IMR-90 (cell line): ENCODE measurements at regions not wholly inside any gene's neighbourhood (a gene's known extent, or its start where the extent isn't known, plus 50 kb on each side); places are given as distances from the start of the nearest gene placed in this dataset.

Experiments used
- ATAC-seq: fragments of 200-7000 bp; cut with Tn5 transposase; 2 replicates; pipeline ENCODE4 v1.9.1; 2020; ENCODE audit warnings: low read depth, mild to moderate bottlenecking, moderate library complexity
- BruUV-seq: library from RNA; stranded (reverse); fragments of 400-500 nt; replicated peaks from 2 replicates; lab custom pipeline; 2021; lab: Mats Ljungman, UMichigan
- CTCF ChIA-PET: fragments of 300-600 bp; formaldehyde crosslinking; extraction: SDS; loops from one replicate; lab custom pipeline; 2021; ENCODE audit warnings: antibody characterized with exemption; lab: Yijun Ruan, JAX
- POLR2A ChIA-PET: fragments of 300-600 bp; sonication (Branson Sonifier 250); formaldehyde crosslinking; loops from one replicate; lab custom pipeline; 2022; ENCODE audit warnings: antibody characterized with exemption; ENCODE audit not compliant: unreplicated experiment; lab: Charles Lee
- DNase-seq: peaks from one replicate; pipeline ENCODE4 v3.0.0; 2013
- H2AFZ ChIP-seq: replicated peaks from 2 replicates; pipeline ENCODE3; 2013; ENCODE audit warnings: low read length, mild to moderate bottlenecking; ENCODE audit not compliant: poor library complexity
- H2AK5ac ChIP-seq: 2 replicates; pipeline ENCODE4 v1.6.1; 2013; ENCODE audit warnings: low read depth, low read length, inconsistent platforms
- H2AK9ac ChIP-seq: replicated peaks from 2 replicates; pipeline ENCODE3; 2013; ENCODE audit warnings: mild to moderate bottlenecking, low read depth, low read length, moderate library complexity; ENCODE audit not compliant: poor library complexity
- H2BK120ac ChIP-seq: 2 replicates; pipeline ENCODE4 v1.6.1; 2013; ENCODE audit warnings: low read depth, low read length, inconsistent platforms
- H2BK15ac ChIP-seq: 3 replicates; pipeline ENCODE4 v1.6.1; 2013; ENCODE audit warnings: low read depth, low read length, inconsistent platforms
- H2BK20ac ChIP-seq: 2 replicates; pipeline ENCODE4 v1.6.1; 2013; ENCODE audit warnings: low read depth, mild to moderate bottlenecking, inconsistent platforms, low read length, moderate library complexity
- H2BK5ac ChIP-seq: 2 replicates; pipeline ENCODE4 v1.6.1; 2013; ENCODE audit warnings: mild to moderate bottlenecking, low read depth, low read length, inconsistent platforms; ENCODE audit not compliant: poor library complexity, severe bottlenecking
- H3K14ac ChIP-seq: replicated peaks from 2 replicates; pipeline ENCODE4 v1.6.1; 2013; ENCODE audit warnings: low read depth, low read length, inconsistent platforms
- H3K18ac ChIP-seq: 2 replicates; pipeline ENCODE4 v1.6.1; 2013; ENCODE audit warnings: low read depth, low read length, control low read depth
- H3K23ac ChIP-seq: 2 replicates; pipeline ENCODE4 v1.6.1; 2013; ENCODE audit warnings: low read depth, low read length, inconsistent platforms
- H3K27ac ChIP-seq: 2 replicates; pipeline ENCODE4 v1.5.1; 2013; ENCODE audit warnings: mild to moderate bottlenecking, control low read depth, low read length; ENCODE audit not compliant: insufficient read depth
- H3K27me3 ChIP-seq: 2 replicates; pipeline ENCODE4 v1.6.1; 2013; ENCODE audit warnings: low read length; ENCODE audit not compliant: control insufficient read depth, insufficient read depth
- H3K36me3 ChIP-seq: 2 replicates; pipeline ENCODE4 v1.6.1; 2013; ENCODE audit warnings: low read length, mixed read lengths; ENCODE audit not compliant: control insufficient read depth, insufficient read depth
- H3K4ac ChIP-seq: 2 replicates; pipeline ENCODE4 v1.6.1; 2013; ENCODE audit warnings: low read depth, low read length, inconsistent platforms
- H3K4me1 ChIP-seq: 2 replicates; pipeline ENCODE4 v1.6.1; 2013; ENCODE audit warnings: low read length, mixed read lengths; ENCODE audit not compliant: control insufficient read depth, insufficient read depth
- H3K4me2 ChIP-seq: 2 replicates; pipeline ENCODE4 v1.6.1; 2013; ENCODE audit warnings: low read depth, mild to moderate bottlenecking, control low read depth, low read length, moderate library complexity
- H3K4me3 ChIP-seq: 2 replicates; pipeline ENCODE4 v1.5.1; 2013; ENCODE audit warnings: low read depth, mild to moderate bottlenecking, control low read depth, low read length, moderate library complexity; ENCODE audit not compliant: insufficient read depth
- H3K56ac ChIP-seq: 2 replicates; pipeline ENCODE4 v1.6.1; 2013; ENCODE audit warnings: low read length, inconsistent platforms; ENCODE audit not compliant: insufficient read depth; ENCODE audit errors: extremely low read depth
- H3K79me1 ChIP-seq, 2 experiments: 2 replicates each; pipeline ENCODE4 v1.6.1; 2013; ENCODE audit warnings: low read length in 2 of 2, inconsistent platforms in 1 of 2, low read depth in 1 of 2
- H3K9ac ChIP-seq: 2 replicates; pipeline ENCODE4 v1.6.1; 2013; ENCODE audit warnings: low read depth, low read length, control low read depth
- H3K9me1 ChIP-seq: 2 replicates; pipeline ENCODE4 v1.6.1; 2013; ENCODE audit warnings: low read length, inconsistent platforms; ENCODE audit not compliant: insufficient read depth
- H3K9me3 ChIP-seq: 2 replicates; pipeline ENCODE4 v1.6.1; 2013; ENCODE audit warnings: low read length; ENCODE audit not compliant: control insufficient read depth, insufficient read depth
- H4K20me1 ChIP-seq: 2 replicates; pipeline ENCODE4 v1.6.1; 2013; ENCODE audit warnings: low read length, inconsistent platforms; ENCODE audit not compliant: insufficient read depth
- H4K5ac ChIP-seq: 2 replicates; pipeline ENCODE4 v1.6.1; 2013; ENCODE audit warnings: mild to moderate bottlenecking, low read depth, low read length, control low read depth
- H4K8ac ChIP-seq, 2 experiments: 2 replicates each; pipeline ENCODE4 v1.6.1; 2013; ENCODE audit warnings: low read depth in 2 of 2, low read length in 2 of 2, control low read depth in 1 of 2, inconsistent platforms in 1 of 2
- H4K91ac ChIP-seq: 2 replicates; pipeline ENCODE4 v1.6.1; 2013; ENCODE audit warnings: low read depth, low read length, inconsistent platforms; ENCODE audit not compliant: insufficient read depth
- CEBPB ChIP-seq: IDR thresholded peaks from 2 replicates; pipeline ENCODE4 v1.6.1; 2012; ENCODE audit warnings: low read depth, low read length, improper control_type of control experiment
- ELK1 ChIP-seq: fragments of 150-350 bp; IDR thresholded peaks from 2 replicates; pipeline ENCODE4 v1.6.1; 2016; ENCODE audit warnings: low read depth, mild to moderate bottlenecking, low read length, moderate library complexity, borderline replicate concordance
- RAD21 ChIP-seq: IDR thresholded peaks from 2 replicates; pipeline ENCODE4 v1.6.1; 2012; ENCODE audit warnings: low read length, improper control_type of control experiment
- SMC3 ChIP-seq: fragments of 150-350 bp; IDR thresholded peaks from 2 replicates; pipeline ENCODE4 v1.6.1; 2016; ENCODE audit warnings: low read depth, mild to moderate bottlenecking, antibody characterized with exemption, low read length, moderate library complexity
- WGBS, 2 experiments: methylation state at CpG; one replicate each; pipeline versions ENCODE4 v1.1.5 to v1.1.7; 2013; ENCODE audit warnings: missing lambda C conversion rate in 2 of 2; ENCODE audit not compliant: insufficient read length in 1 of 2; ENCODE audit errors: extremely low coverage in 2 of 2; 5-methylcytosine and 5-hydroxymethylcytosine counted together
- dilution Hi-C: fragments of 300-500 bp; cut with HindIII; formaldehyde crosslinking; loops from one replicate; pipeline ENCODE4 v1.14.3; 2018; ENCODE audit warnings: low sequenced_read_pairs; ENCODE audit not compliant: unreplicated experiment
- in situ Hi-C: fragments of 300-500 bp; cut with MboI; formaldehyde crosslinking; loops from 3 replicates; pipeline ENCODE4 v1.14.3; 2019; ENCODE audit warnings: low sequenced_read_pairs, inconsistent platforms, mixed read lengths
- intact Hi-C: fragments of 100-400 bp; cut with micrococcal nuclease; formaldehyde crosslinking; loops from 2 replicates; pipeline ENCODE4 v1.10.0; 2022
- TF ChIP-seq, protein P1 (sequence below): conservative IDR thresholded peaks from 2 replicates; pipeline ENCODE4 v1.5.1; 2012; ENCODE audit warnings: mild to moderate bottlenecking, low read depth, low read length, improper control_type of control experiment

- Histone ChIP-seq H3K56ac (no peak overlapping the region), H3K79me1 (no peaks in the 10 kb centered on the region), H3K9ac (no peak overlapping the region), H3K27me3 (no peaks in the 10 kb centered on the region), H2BK120ac (no peak overlapping the region), H3K4me1 (no peaks in the 10 kb centered on the region), H2BK15ac (no peak overlapping the region), H4K20me1 (no peaks in the 10 kb centered on the region), H3K9me3 (no peaks in the 10 kb centered on the region), H2BK20ac (no peak overlapping the region), H4K8ac (no peak overlapping the region), H2AFZ (no peak overlapping the region), H3K4me2 (no peak overlapping the region), H3K36me3 (no peaks in the 10 kb centered on the region), H3K14ac (no peak overlapping the region), H2AK9ac (no peak overlapping the region), H3K27ac (no peak overlapping the region), H4K5ac (no peak overlapping the region), H4K91ac (no peak overlapping the region), H3K4ac (no peak overlapping the region), H3K23ac (no peak overlapping the region), H3K4me3 (no peak overlapping the region), H3K9me1 (no peaks in the 10 kb centered on the region), H3K18ac (no peak overlapping the region), H2BK5ac (no peak overlapping the region), H2AK5ac (no peak overlapping the region)
- in situ Hi-C loops = loop anchor here (10.0 to 25.0 kb wide), 2 partner anchors 524 to 742 kb away; no protein-coding TSS in a partner anchor
- intact Hi-C loops = loop anchor here (1.0 to 10.0 kb wide), 4 partner anchors 404 to 1664 kb away; no protein-coding TSS in a partner anchor
- ATAC-seq = no peak
- peak; percentile 28 for DNase-seq
- no CpG with 5 or more reads among the region's 5 CpGs for WGBS, 2 experiments
- POLR2A ChIA-PET = no interaction called here
- dilution Hi-C loops = no loop called here
- CTCF ChIA-PET = interaction anchor here (1.1 kb wide), 1 partner anchor 48 kb away, joined by 3 read pairs; no protein-coding TSS in a partner anchor
- BruUV-seq = no TSS peak
- TF ChIP-seq CEBPB (no peak), SMC3 (peak; percentile 56), ELK1 (no peak), RAD21 (peak; percentile 55)
- TF ChIP-seq, protein P1, sequence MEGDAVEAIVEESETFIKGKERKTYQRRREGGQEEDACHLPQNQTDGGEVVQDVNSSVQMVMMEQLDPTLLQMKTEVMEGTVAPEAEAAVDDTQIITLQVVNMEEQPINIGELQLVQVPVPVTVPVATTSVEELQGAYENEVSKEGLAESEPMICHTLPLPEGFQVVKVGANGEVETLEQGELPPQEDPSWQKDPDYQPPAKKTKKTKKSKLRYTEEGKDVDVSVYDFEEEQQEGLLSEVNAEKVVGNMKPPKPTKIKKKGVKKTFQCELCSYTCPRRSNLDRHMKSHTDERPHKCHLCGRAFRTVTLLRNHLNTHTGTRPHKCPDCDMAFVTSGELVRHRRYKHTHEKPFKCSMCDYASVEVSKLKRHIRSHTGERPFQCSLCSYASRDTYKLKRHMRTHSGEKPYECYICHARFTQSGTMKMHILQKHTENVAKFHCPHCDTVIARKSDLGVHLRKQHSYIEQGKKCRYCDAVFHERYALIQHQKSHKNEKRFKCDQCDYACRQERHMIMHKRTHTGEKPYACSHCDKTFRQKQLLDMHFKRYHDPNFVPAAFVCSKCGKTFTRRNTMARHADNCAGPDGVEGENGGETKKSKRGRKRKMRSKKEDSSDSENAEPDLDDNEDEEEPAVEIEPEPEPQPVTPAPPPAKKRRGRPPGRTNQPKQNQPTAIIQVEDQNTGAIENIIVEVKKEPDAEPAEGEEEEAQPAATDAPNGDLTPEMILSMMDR = peak; percentile 61
Observed at GRCh38 chrX:27186671-27187070, 276.5 kb downstream of the PPP4R3C start.
